H1 (cell line): ENCODE measurements at regions not wholly inside any gene's neighbourhood (a gene's known extent, or its start where the extent isn't known, plus 50 kb on each side); places are given as distances from the start of the nearest gene placed in this dataset.

Experiments used
- CTCF ChIA-PET: fragments of 300-600 bp; sonication (Branson Sonifier 250); formaldehyde crosslinking; loops from one replicate; lab custom pipeline; 2021; ENCODE audit not compliant: partially characterized antibody; lab: Charles Lee
- POLR2A ChIA-PET: fragments of 300-600 bp; sonication (Branson Sonifier 250); formaldehyde crosslinking; loops from one replicate; lab custom pipeline; 2021; ENCODE audit warnings: inconsistent platforms; ENCODE audit not compliant: partially characterized antibody; lab: Charles Lee
- DNase-seq, 2 experiments: peaks; one replicate each; pipeline versions ENCODE4 v3.0.0 to v3.0.0-alpha.2; 2010 to 2022; ENCODE audit warnings: low spot score in 2 of 2, low read depth in 1 of 2, mixed read lengths in 1 of 2
- FAIRE-seq: peaks from 2 replicates; lab custom pipeline; 2011; peaks lifted over from hg19 to GRCh38; lab: Jason Lieb, UNC
- H2AFZ ChIP-seq: 2 replicates; pipeline ENCODE4 v1.8.1; 2012; ENCODE audit warnings: low read length, inconsistent platforms
- H2AK5ac ChIP-seq: 2 replicates; pipeline ENCODE4 v1.6.1; 2013; ENCODE audit warnings: low read depth, low read length
- H2BK120ac ChIP-seq: replicated peaks from 2 replicates; pipeline ENCODE3; 2013; ENCODE audit warnings: low read depth, low read length, inconsistent platforms
- H2BK12ac ChIP-seq: 2 replicates; pipeline ENCODE4 v1.6.1; 2013; ENCODE audit warnings: low read depth, low read length
- H2BK15ac ChIP-seq: 2 replicates; pipeline ENCODE4 v1.6.1; 2013; ENCODE audit warnings: low read length
- H2BK20ac ChIP-seq: 2 replicates; pipeline ENCODE4 v1.6.1; 2013; ENCODE audit warnings: low read length
- H2BK5ac ChIP-seq: 2 replicates; pipeline ENCODE4 v1.6.1; 2013; ENCODE audit warnings: low read depth, low read length
- H3K14ac ChIP-seq: 2 replicates; pipeline ENCODE4 v1.6.1; 2013; ENCODE audit warnings: inconsistent platforms; ENCODE audit not compliant: insufficient read length
- H3K18ac ChIP-seq: 2 replicates; pipeline ENCODE4 v1.6.1; 2013; ENCODE audit warnings: low read length; ENCODE audit errors: extremely low read depth
- H3K23ac ChIP-seq: 2 replicates; pipeline ENCODE4 v1.6.1; 2013; ENCODE audit warnings: inconsistent platforms; ENCODE audit not compliant: insufficient read length
- H3K23me2 ChIP-seq: 2 replicates; pipeline ENCODE4 v1.6.1; 2013; ENCODE audit warnings: low read depth, low read length
- H3K27ac ChIP-seq: 2 replicates; pipeline ENCODE4 v1.6.1; 2011; ENCODE audit warnings: low read depth, low read length, inconsistent platforms
- H3K27me3 ChIP-seq, 4 experiments: replicated peaks in 1 of 4; 1 replicate in 1 of 4; 2 replicates in 3 of 4; pipeline versions ENCODE4 v1.6.1 to v1.8.1; 2011 to 2013; ENCODE audit warnings: low read length in 3 of 4, mild to moderate bottlenecking in 3 of 4, inconsistent platforms in 2 of 4, mixed read lengths in 2 of 4, moderate library complexity in 1 of 4; ENCODE audit not compliant: control insufficient read depth in 3 of 4, insufficient read depth in 3 of 4; ENCODE audit errors: extremely low read depth in 1 of 4
- H3K36me3 ChIP-seq, 4 experiments: 2 replicates each; pipeline versions ENCODE4 v1.6.1 to v1.8.1; 2011 to 2013; ENCODE audit warnings: mild to moderate bottlenecking in 4 of 4, low read length in 3 of 4, moderate library complexity in 2 of 4, control low read depth in 1 of 4, inconsistent platforms in 1 of 4; ENCODE audit not compliant: insufficient read depth in 4 of 4, control insufficient read depth in 2 of 4
- H3K4ac ChIP-seq: replicated peaks from 2 replicates; pipeline ENCODE3; 2013; ENCODE audit warnings: low read length, low read depth, mixed read lengths, inconsistent platforms; ENCODE audit not compliant: insufficient read length
- H3K4me1 ChIP-seq, 4 experiments: replicated peaks in 1 of 4; 1 replicate in 1 of 4; 2 replicates in 3 of 4; pipeline versions ENCODE4 v1.6.1 to v1.8.1; 2011 to 2013; ENCODE audit warnings: low read length in 3 of 4, inconsistent platforms in 2 of 4, mixed read lengths in 1 of 4; ENCODE audit not compliant: insufficient read depth in 4 of 4, control insufficient read depth in 3 of 4
- H3K4me2 ChIP-seq, 2 experiments: 2 replicates each; pipeline versions ENCODE4 v1.6.1 to v1.8.1; 2011 to 2013; ENCODE audit warnings: low read depth in 2 of 2, low read length in 2 of 2, control low read depth in 1 of 2, inconsistent platforms in 1 of 2, mild to moderate bottlenecking in 1 of 2; ENCODE audit not compliant: insufficient read depth in 1 of 2
- H3K4me3 ChIP-seq, 4 experiments: fragments of 200-600, 300-600 bp in 1 of 4; sonication (generic), shearing (Covaris generic), sonication (Bioruptor Twin) in 1 of 4; 2 replicates each; pipeline versions ENCODE4 v1.5.1 to v1.8.1; 2011 to 2016; ENCODE audit warnings: low read length in 4 of 4, low read depth in 3 of 4, control low read depth in 2 of 4, inconsistent platforms in 2 of 4, mild to moderate bottlenecking in 2 of 4, mixed read lengths in 1 of 4, moderate library complexity in 1 of 4; ENCODE audit not compliant: insufficient read depth in 2 of 4; ENCODE audit errors: extremely low read depth in 1 of 4
- H3K56ac ChIP-seq: replicated peaks from 2 replicates; pipeline ENCODE3; 2013; ENCODE audit warnings: low read depth, mild to moderate bottlenecking, mixed read lengths, low read length, inconsistent platforms; ENCODE audit not compliant: insufficient read length
- H3K79me1 ChIP-seq: 2 replicates; pipeline ENCODE4 v1.6.1; 2013; ENCODE audit warnings: low read depth, low read length, control low read depth
- H3K79me2 ChIP-seq, 2 experiments: 2 replicates each; pipeline versions ENCODE4 v1.6.1 to v1.8.1; 2012 to 2013; ENCODE audit warnings: low read length in 2 of 2, mild to moderate bottlenecking in 2 of 2, inconsistent platforms in 1 of 2; ENCODE audit not compliant: insufficient read depth in 2 of 2, control insufficient read depth in 1 of 2
- H3K9ac ChIP-seq, 4 experiments: replicated peaks in 1 of 4; 1 replicate in 1 of 4; 2 replicates in 3 of 4; pipeline versions ENCODE4 v1.6.1 to v1.8.1; 2011 to 2013; ENCODE audit warnings: low read depth in 3 of 4, low read length in 3 of 4, control low read depth in 2 of 4, mild to moderate bottlenecking in 2 of 4, moderate library complexity in 2 of 4, inconsistent platforms in 1 of 4; ENCODE audit errors: extremely low read depth in 1 of 4
- H3K9me3 ChIP-seq, 2 experiments: 2 replicates each; pipeline versions ENCODE4 v1.6.1 to v1.8.1; 2012 to 2013; ENCODE audit warnings: mild to moderate bottlenecking in 2 of 2, moderate library complexity in 2 of 2, control low read depth in 1 of 2, inconsistent platforms in 1 of 2, low read depth in 1 of 2, low read length in 1 of 2, mixed read lengths in 1 of 2; ENCODE audit not compliant: insufficient read depth in 2 of 2
- H4K20me1 ChIP-seq, 2 experiments: replicated peaks in 1 of 2; 2 replicates each; pipeline versions ENCODE3 to v1.8.1; 2011 to 2013; ENCODE audit warnings: inconsistent platforms in 2 of 2, low read length in 2 of 2, mild to moderate bottlenecking in 1 of 2; ENCODE audit not compliant: insufficient read depth in 2 of 2, control insufficient read depth in 1 of 2
- H4K5ac ChIP-seq: 2 replicates; pipeline ENCODE4 v1.6.1; 2013; ENCODE audit warnings: low read length, low read depth, mixed read lengths, inconsistent platforms; ENCODE audit not compliant: insufficient read length
- H4K8ac ChIP-seq: 2 replicates; pipeline ENCODE4 v1.8.0; 2013; ENCODE audit warnings: mild to moderate bottlenecking, moderate library complexity, low read length, inconsistent platforms; ENCODE audit not compliant: insufficient read depth; ENCODE audit errors: extremely low read depth
- H4K91ac ChIP-seq: replicated peaks from 2 replicates; pipeline ENCODE3; 2013; ENCODE audit warnings: low read length, mixed read lengths, inconsistent platforms; ENCODE audit not compliant: insufficient read length
- ATF3 ChIP-seq: IDR thresholded peaks from 2 replicates; pipeline ENCODE4 v1.6.1; 2011; ENCODE audit warnings: low read depth, mild to moderate bottlenecking, low read length; ENCODE audit not compliant: insufficient read depth
- CEBPB ChIP-seq: IDR thresholded peaks from 2 replicates; pipeline ENCODE4 v1.6.1; 2012; ENCODE audit warnings: low read depth, low read length
- CTCF ChIP-seq, 3 experiments: IDR thresholded peaks; 1 replicate in 2 of 3; 2 replicates in 1 of 3; pipeline versions ENCODE4 v1.5.1 to v1.6.1; 2011; ENCODE audit warnings: low read length in 3 of 3, mild to moderate bottlenecking in 3 of 3, inconsistent platforms in 2 of 3, low read depth in 1 of 3, moderate library complexity in 1 of 3; ENCODE audit not compliant: insufficient read depth in 1 of 3; ENCODE audit errors: control extremely low read depth in 1 of 3
- E2F6 ChIP-seq: IDR thresholded peaks from 2 replicates; pipeline ENCODE4 v1.6.1; 2012; ENCODE audit warnings: inconsistent platforms
- HDAC6 ChIP-seq: IDR thresholded peaks from one replicate; pipeline ENCODE4 v1.7.1; 2012; ENCODE audit warnings: low read depth, mild to moderate bottlenecking, inconsistent platforms, low read length, moderate library complexity
- KDM5A ChIP-seq: fragments of 200-600 bp; IDR thresholded peaks from 2 replicates; pipeline ENCODE4 v1.7.1; 2012; ENCODE audit warnings: mild to moderate bottlenecking, low read length, inconsistent platforms, mixed read lengths
- RFX5 ChIP-seq: IDR thresholded peaks from 2 replicates; pipeline ENCODE4 v1.6.1; 2011; ENCODE audit warnings: low read depth, low read length, improper control_type of control experiment, borderline replicate concordance
- SIN3A ChIP-seq, 2 experiments: IDR thresholded peaks in 1 of 2; conservative IDR thresholded peaks in 1 of 2; 2 replicates each; pipeline ENCODE4 v1.6.1; 2011 to 2012; ENCODE audit warnings: low read length in 2 of 2, improper control_type of control experiment in 1 of 2, low read depth in 1 of 2, mild to moderate bottlenecking in 1 of 2
- TBP ChIP-seq: IDR thresholded peaks from 2 replicates; pipeline ENCODE4 v1.6.1; 2011; ENCODE audit warnings: low read depth, low read length, improper control_type of control experiment
- WGBS, 2 experiments: shearing (Covaris generic) in 1 of 2; methylation state at CpG; one replicate each; pipeline versions ENCODE4 v1.1.6 to v1.1.7; 2013 to 2015; ENCODE audit warnings: low lambda C conversion rate in 2 of 2, mixed read lengths in 2 of 2, inconsistent platforms in 1 of 2, low coverage in 1 of 2, missing lambda C conversion rate in 1 of 2; ENCODE audit not compliant: insufficient replicate concordance in 2 of 2, insufficient coverage in 1 of 2, insufficient read length in 1 of 2; ENCODE audit errors: extremely low coverage in 1 of 2, missing lambda C conversion rate in 1 of 2; 5-methylcytosine and 5-hydroxymethylcytosine counted together

- CTCF ChIA-PET = interaction anchor here (1.4 kb wide), 1 partner anchor 36 kb away, joined by 4 read pairs; no protein-coding TSS in a partner anchor
- POLR2A ChIA-PET = no interaction called here
- no peak overlapping the region for H4K91ac ChIP-seq
- TF ChIP-seq CTCF (IDR thresholded peaks at IDR 0.05; ENCODE audit: control extremely low read depth in 1 of 3, insufficient read depth in 1 of 3, low read depth in 1 of 3, low read length in 3 of 3) = no peak
- TF ChIP-seq TBP = no peak
- TF ChIP-seq HDAC6 = no peak
- no peak for TF ChIP-seq RFX5
- no peak for TF ChIP-seq E2F6
- TF ChIP-seq SIN3A (conservative IDR thresholded peaks at IDR 0.05 in 1 of 2, IDR thresholded peaks at IDR 0.05 in 1 of 2; ENCODE audit: low read depth in 1 of 2, low read length in 2 of 2) = no peak
- TF ChIP-seq CEBPB = no peak
- no peak for TF ChIP-seq ATF3
- no peak for TF ChIP-seq KDM5A
Measured at GRCh38 chr3:110492876-110493275, 578.7 kb upstream of the NECTIN3 start.

More at GRCh38 chr3:110492876-110493275, 578.7 kb upstream of the NECTIN3 start:
- Histone ChIP-seq H3K56ac (no peak overlapping the region), H3K79me2 (no peaks in the 10 kb centered on the region), H3K23me2 (no peaks in the 10 kb centered on the region), H2BK5ac (no peak overlapping the region), H3K4me1 (no peaks in the 10 kb centered on the region; a peak in 1 of 7 replicates), H3K4me2 (no peak overlapping the region), H2BK20ac (no peak overlapping the region), H2AFZ (no peak overlapping the region), H3K9me3 (no peaks in the 10 kb centered on the region), H2BK15ac (no peak overlapping the region), H3K18ac (no peak overlapping the region), H3K27ac (no peak overlapping the region), H2BK120ac (no peak overlapping the region), H2BK12ac (no peak overlapping the region), H3K14ac (no peak overlapping the region), H3K79me1 (no peaks in the 10 kb centered on the region), H3K27me3 (no peaks in the 10 kb centered on the region), H3K9ac (no peak overlapping the region), H4K8ac (no peak overlapping the region), H2AK5ac (no peak overlapping the region), H3K4ac (no peak overlapping the region), H4K5ac (no peak overlapping the region), H3K36me3 (no peaks in the 10 kb centered on the region), H3K23ac (no peak overlapping the region), H3K4me3 (no peak overlapping the region), H4K20me1 (no peaks in the 10 kb centered on the region)
- no peak for FAIRE-seq
- WGBS, 2 experiments = 86% methylated on average over 2 of the region's 2 CpGs; no CpG with 5 or more reads in 1 of the 2 experiments
- DNase-seq = no peak
